Stimulated activated effector memory CD8-positive, alpha-beta T cell treated with anti-CD3 and anti-CD28 coated beads, Interleukin-12 subunit alpha, Interleukin-12 subunit beta, amount 100 ng/mL, for 72 hours (primary cell): ENCODE measurements at regions not wholly inside any gene's neighbourhood (a gene's known extent, or its start where the extent isn't known, plus 50 kb on each side); places are given as distances from the start of the nearest gene placed in this dataset.
"Not testable (repeated sequence)": the region's sequence is repeated elsewhere in the genome, so short reads cannot be mapped to it uniquely, and the experiment has no call there.

Source experiments
- ATAC-seq: fragments of 150-1000 bp; cut with Tn5 transposase; 2 replicates; pipeline ENCODE4 v1.10.0; 2021
- DNase-seq, 2 donors: peaks; one replicate each; pipeline ENCODE4 v3.0.0; 2021 to 2022; ENCODE audit warnings: low spot score in 2 of 2
- H3K27ac Mint-ChIP-seq: one replicate; pipeline ENCODE4 v1.8.0; 2022; ENCODE audit warnings: mild to moderate bottlenecking, mixed read lengths
- H3K36me3 Mint-ChIP-seq: one replicate; pipeline ENCODE4 v1.8.0; 2022; ENCODE audit warnings: mild to moderate bottlenecking, mixed read lengths
- H3K4me1 Mint-ChIP-seq: one replicate; pipeline ENCODE4 v1.8.0; 2022; ENCODE audit warnings: mixed read lengths
- H3K4me3 Mint-ChIP-seq: one replicate; pipeline ENCODE4 v1.8.0; 2022; ENCODE audit warnings: mild to moderate bottlenecking, mixed read lengths
- H3K9me3 Mint-ChIP-seq: one replicate; pipeline ENCODE4 v1.8.0; 2022; ENCODE audit warnings: mixed read lengths

DNA sequence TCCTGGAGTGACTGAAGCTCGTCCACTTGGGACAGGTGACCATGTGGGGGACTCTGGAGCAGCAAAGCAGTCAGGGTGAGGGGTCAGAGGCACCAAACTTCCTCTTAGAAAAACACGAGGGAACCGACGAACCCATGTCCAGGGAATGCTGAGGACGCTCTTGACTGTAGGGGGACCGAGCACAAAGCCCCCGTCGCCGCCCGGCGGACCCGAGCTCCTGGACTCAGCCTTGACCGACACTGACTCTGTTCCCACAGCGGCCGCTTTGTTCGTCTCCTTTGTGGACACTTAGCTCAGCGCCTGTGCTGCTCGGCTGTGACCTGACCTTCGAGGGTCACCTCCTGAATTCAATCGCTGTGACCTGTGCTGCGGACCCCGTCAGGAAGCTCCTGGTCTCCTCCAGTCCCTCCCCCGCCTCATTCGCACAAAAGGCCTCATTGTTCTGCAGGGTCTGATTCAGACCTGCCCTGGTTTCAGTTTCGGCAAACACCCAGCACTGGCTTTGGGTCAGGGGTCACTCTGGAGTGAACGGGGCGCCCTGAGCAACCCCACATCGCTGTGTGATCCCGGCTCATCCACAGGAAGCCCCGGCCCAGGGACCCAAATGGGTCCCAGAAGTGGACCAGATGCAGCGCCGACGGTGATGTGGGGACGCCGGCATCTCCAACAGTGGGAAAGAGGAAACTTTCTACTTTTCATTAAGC, 454.8 kb downstream of the PREX1 start:
- ATAC-seq, H3K4me3 Mint-ChIP-seq, H3K4me1 Mint-ChIP-seq, H3K9me3 Mint-ChIP-seq, DNase-seq, H3K27ac Mint-ChIP-seq, H3K36me3 Mint-ChIP-seq: not testable (repeated sequence)

DNA sequence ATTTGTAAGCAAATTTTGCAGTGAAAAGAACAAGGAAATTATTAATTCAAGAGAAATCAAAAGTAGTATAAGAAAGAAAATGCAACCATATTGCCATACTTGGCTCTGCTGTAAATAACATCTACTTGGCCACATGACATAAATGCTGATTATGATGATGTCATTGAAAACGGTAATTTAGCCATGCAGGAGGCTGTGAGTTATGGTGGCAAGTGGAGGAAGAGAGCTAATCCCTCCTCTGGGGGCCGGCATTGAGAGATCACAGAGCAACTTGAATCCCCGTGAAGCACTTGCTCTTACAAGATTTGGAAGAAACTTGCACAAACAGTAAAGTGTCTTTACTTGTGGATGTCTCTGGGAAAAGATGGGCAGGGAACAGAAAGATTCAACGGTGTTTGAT, 456.6 kb downstream of the PREX1 start:
- Mint-ChIP-seq H3K4me1 (no peaks in the 10 kb centered on the region), H3K4me3 (no peak overlapping the region), H3K36me3 (no peaks in the 10 kb centered on the region), H3K27ac (no peak overlapping the region), H3K9me3 (no peaks in the 10 kb centered on the region)
- ATAC-seq (no peak), DNase-seq (no peak)

DNA sequence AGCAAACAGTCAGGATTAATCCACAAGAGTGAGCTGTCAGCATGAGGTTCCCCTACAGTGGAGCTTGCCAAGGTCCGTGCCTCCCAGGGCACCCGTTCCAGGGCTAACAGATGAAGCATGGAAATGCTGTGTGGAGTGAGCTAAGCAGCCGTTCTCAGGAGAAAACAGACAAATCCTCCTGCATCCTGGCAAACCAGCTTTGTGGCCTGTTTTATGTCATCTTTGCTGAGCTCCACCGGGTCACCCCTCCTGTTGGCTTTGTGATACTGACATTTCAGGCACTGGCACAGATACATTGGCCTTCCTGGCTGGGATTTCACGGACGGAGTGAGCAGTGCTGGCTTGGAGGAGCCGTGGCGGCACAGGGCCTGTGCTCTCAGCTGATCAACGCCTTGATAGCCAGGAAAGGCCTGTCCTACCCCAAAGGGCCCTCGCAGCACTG, 459.2 kb downstream of the PREX1 start:
- not testable (repeated sequence) for H3K4me1 Mint-ChIP-seq, H3K4me3 Mint-ChIP-seq, H3K27ac Mint-ChIP-seq, ATAC-seq, H3K36me3 Mint-ChIP-seq, H3K9me3 Mint-ChIP-seq, DNase-seq

DNA sequence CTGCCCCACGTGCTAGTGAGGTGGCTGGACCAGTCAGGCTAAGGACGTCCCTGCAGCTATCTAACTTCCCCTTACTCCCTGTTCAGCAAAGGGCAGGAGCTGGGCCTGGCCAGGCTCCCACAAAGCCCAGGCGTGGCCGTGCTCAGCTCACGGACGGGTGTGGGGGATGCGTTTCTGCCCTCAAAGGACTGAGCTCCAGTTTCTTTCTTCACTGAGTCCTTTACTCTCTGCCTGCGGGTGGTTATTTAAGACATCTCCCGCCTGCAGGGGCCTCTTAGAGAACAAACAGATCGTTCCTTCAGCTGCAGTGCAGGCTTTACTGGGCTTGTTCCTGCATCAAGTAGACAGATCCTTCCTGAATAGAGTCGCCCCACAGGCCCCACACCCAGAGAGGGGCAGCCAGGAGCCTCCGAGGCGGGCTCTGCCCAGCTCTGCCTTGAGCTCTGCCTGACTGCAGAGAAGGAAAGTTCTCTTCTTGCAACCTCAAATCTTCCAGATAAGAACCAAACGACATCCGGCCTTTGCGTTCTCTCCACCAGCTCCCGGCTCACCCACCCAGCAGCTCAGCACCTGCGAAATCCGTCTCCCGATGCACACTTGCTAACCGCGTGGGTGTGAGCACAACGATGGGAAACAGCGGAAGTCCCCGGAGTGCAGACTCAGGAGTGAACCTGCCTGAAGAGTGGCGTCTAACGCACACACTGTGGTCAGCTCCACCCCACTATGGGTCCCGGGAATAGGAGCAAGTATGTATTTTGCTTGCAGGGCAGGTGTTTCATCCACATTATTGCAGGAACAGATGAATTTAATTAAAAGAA, 460.0 kb downstream of the PREX1 start:
- H3K27ac Mint-ChIP-seq, H3K4me3 Mint-ChIP-seq, H3K9me3 Mint-ChIP-seq, H3K36me3 Mint-ChIP-seq, DNase-seq, H3K4me1 Mint-ChIP-seq: not testable (repeated sequence)
- ATAC-seq = peak; percentile 31

DNA sequence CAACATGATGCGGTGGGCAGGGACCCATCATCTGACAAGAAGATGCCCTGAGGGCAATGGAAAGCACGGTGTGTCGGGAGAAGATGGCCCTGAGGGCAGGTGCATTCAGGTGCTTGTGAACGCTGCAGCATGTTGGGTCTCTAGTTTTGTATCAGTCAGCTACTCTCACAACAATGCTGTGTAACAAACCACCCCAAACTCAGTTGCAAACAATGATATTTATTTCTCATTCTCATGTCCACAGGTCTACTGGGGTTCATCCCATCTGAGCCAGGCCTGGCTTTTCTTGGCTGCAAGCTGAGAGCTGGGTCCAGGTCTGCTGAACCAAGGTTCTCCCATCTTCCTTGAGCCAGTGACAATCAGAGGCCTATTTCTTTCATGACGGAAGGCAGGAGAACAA, 461.6 kb downstream of the PREX1 start:
- Mint-ChIP-seq H3K4me3 (no peak overlapping the region), H3K27ac (no peak overlapping the region), H3K36me3 (no peaks in the 10 kb centered on the region), H3K4me1 (no peaks in the 10 kb centered on the region), H3K9me3 (peaks cover 2% of the 10 kb centered on the region)
- DNase-seq = no peak
- no peak for ATAC-seq

DNA sequence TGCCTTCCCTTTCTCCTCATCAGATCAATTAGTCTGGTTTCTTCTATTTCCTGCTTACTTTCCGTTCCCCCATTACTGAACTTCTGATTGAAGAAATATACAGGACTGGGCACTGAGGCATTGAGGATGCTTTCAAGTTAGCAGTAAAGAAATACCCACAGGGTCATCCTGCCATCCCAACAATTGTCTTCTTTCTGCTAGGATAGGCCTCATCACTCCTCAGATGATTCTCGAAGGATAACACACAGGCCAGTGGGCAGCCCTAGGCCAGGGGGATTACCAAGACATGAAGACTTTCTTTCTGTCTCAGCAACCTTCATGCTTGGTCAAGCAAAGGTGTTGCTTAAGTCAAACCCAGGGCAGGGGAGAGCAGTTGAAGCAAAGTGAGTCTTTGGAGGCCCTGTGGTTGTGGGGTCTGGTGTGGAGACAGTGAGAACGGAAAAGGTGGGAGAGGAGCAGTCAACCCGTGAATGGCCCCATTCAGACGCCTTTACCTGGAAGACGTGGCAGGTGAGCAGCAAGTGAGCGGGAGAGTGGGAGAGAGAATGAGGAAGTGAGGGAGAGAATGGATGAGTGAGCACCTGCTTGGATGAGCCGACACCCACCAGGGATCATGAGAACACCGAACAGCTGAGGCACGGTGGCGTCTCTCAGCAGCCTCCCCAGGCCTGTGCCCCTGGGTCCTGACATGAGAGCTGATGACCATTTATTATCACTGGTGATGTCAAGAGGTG, 462.9 kb downstream of the PREX1 start:
- Mint-ChIP-seq H3K4me1 (no peaks in the 10 kb centered on the region), H3K27ac (no peak overlapping the region), H3K4me3 (no peak overlapping the region), H3K9me3 (peaks cover 2% of the 10 kb centered on the region), H3K36me3 (no peaks in the 10 kb centered on the region)
- DNase-seq = no peak
- peak; percentile 14 for ATAC-seq

DNA sequence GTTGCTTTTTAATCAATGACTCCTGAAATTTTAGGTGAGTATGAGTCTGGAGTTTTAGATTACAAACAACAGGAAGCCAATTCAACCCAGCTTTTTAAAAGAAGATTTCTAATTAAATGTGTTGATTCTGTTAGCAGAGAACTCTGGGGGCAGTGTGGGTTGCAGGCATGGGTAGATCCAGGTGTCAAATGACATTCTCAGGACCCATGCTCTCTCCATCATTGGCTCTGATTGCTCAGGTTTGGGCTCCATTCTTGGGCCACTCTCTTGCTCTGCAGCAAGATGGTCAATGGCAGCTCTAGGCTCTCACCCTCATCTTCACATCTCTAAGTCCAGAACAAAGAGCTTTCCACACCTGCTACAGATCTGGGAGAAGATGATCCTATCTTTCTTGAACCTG, 463.7 kb downstream of the PREX1 start:
- Mint-ChIP-seq H3K36me3 (no peaks in the 10 kb centered on the region), H3K4me1 (no peaks in the 10 kb centered on the region), H3K9me3 (peaks cover 2% of the 10 kb centered on the region), H3K27ac (no peak overlapping the region), H3K4me3 (no peak overlapping the region)
- ATAC-seq (no peak), DNase-seq (no peak)

DNA sequence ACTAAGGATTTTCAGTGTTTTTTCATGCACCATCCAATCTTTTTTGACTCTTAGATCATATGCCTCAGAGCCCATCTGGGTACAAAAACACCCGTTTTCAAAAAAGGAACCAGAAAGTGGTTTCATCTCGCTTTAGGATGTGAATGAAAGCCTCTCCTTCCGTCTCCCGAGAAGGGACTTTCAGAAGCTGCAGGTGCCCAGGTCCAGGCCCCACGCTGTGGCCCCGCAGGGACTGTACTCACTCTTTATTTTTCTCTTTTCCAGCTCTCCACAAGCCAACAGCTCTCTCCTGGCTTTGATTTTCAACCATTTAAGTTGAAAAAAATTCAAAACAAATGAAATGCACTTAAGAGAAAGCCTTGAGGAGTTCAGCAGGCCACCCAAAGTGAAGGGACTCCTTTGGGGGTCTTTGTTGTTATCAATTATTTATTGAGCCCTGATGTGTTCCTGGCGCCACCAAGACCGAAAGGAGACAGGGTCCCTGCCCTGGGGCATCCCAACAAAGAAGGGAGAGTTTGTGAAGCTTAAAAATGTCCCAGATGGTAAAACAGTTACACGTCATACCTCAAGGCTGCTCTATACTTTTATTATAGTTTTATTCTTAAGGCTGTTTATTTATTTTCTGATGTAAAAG, 467.3 kb downstream of the PREX1 start:
- no peaks in the 10 kb centered on the region for H3K9me3 Mint-ChIP-seq
- no peaks in the 10 kb centered on the region for H3K4me1 Mint-ChIP-seq
- no peak for DNase-seq
- ATAC-seq = no peak
- no peak overlapping the region for H3K4me3 Mint-ChIP-seq
- H3K27ac Mint-ChIP-seq = no peak overlapping the region
- H3K36me3 Mint-ChIP-seq = no peaks in the 10 kb centered on the region

DNA sequence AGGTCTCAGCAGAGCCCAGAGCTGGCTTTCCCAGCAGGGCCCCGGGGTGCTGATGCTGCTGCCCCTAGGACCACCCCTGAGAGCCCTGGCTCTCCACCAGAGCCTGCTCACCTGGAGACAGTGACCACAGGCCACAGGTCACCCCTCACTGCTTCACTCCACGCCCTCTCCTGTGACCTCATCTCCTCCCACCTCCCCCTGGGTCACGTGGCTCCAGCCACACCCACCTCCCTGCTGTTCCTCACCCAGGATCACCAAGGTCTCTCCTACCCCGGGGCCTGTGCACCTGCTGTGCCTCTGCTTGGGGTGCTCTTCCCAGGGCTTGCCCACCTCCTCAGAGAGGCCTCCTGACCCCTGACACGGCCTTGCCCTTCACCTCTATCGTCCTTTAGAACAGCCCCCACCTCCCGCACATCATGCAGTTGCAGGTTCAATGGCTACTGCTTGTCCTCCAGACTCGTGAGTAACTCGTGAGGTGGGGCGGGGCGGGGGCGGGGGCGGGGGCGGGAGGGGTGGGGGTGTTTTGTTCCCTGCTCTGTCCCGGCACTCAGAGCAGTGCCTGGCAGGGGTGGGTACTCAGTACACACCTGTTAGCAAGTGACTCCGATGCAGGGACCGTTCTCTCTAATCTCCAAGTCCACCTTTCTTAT, 468.0 kb downstream of the PREX1 start:
- Mint-ChIP-seq H3K9me3 (no peaks in the 10 kb centered on the region), H3K4me1 (no peaks in the 10 kb centered on the region), H3K36me3 (no peaks in the 10 kb centered on the region), H3K4me3 (no peak overlapping the region), H3K27ac (no peak overlapping the region)
- DNase-seq = no peak
- ATAC-seq = peak; percentile 35

DNA sequence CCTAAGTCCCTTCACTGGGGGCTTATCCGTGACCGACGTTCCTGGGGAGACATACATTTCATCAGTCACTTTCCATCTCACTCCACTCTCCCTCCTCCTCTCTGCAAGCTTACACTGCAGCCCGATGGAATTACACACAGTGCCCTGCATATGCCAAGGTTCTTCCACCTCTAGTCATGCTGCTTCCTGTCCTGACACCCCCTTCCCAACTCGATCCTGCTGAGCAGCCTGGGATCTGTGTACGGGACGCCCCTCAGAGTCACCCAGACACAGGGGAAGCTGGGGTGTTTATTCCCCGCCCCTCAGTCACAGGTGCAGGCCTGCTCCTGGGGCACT, 468.8 kb downstream of the PREX1 start:
- not testable (repeated sequence) for H3K4me3 Mint-ChIP-seq, H3K36me3 Mint-ChIP-seq, H3K9me3 Mint-ChIP-seq, H3K4me1 Mint-ChIP-seq, DNase-seq, ATAC-seq, H3K27ac Mint-ChIP-seq

DNA sequence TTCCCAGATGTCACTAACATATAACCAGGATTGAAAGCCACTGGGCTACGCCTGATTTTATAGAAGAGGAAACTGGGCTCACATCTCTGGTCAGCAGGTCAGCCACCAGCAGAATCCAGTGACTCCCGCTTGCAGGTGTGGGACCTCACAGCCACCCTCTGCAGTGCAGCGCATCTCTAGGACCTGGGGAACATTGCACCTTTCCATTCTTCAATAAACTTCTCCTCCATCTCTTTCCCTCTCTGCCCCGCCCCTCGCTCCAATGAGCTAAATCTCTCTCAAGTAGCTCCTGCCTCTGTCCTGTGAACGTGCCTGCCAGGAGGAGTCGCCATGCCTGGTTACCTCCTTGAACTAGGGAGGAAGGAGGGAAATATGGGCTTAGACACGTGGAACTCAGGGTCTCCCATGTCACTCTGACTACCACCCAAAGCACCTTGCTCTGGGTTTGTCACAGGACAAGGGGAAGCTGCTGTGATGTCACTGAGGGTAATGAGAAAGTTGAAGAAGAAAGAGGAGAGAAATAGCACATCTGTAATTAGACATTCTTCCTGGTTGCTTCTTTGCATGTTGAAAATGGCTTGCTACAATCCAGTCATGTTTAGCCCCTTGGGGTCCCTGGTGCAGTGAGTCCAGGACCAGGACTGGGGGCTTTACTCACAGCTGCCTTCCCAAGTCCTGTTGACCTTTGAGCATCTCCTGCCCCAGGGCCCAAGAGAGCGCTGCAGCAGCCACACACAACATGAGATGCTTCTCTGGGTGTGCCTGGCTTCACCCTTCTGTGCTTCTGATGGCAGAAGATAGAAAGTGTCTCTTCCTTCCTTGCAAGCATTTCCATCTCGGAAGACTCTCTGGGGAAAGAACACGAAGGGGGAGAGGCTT, 469.4 kb downstream of the PREX1 start:
- DNase-seq (no peak), ATAC-seq (no peak)
- H3K36me3 Mint-ChIP-seq = no peaks in the 10 kb centered on the region
- no peaks in the 10 kb centered on the region for H3K4me1 Mint-ChIP-seq
- no peak overlapping the region for H3K4me3 Mint-ChIP-seq
- H3K9me3 Mint-ChIP-seq = no peaks in the 10 kb centered on the region
- no peak overlapping the region for H3K27ac Mint-ChIP-seq

DNA sequence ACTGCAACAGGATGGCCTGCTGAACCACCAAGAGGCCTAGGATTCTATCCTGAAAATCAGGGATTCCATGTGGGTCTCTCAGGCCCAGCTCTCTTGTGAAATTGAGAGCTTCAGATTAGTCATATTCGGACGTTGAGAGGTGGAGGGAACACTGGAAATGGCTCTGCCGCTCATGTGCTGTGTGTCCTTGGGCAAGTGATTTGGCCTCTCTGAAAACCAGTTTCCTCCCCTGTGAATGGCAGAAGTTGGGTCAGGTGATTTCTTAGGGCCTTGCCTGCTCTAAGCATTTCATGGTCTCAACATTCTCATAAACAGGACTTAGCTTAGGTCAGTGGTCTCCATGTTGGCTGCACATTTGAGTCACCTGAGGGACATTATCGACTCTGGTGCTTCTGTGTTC, 470.1 kb downstream of the PREX1 start:
- DNase-seq (no peak), ATAC-seq (no peak)
- Mint-ChIP-seq H3K27ac (no peak overlapping the region), H3K4me1 (no peaks in the 10 kb centered on the region), H3K4me3 (no peak overlapping the region), H3K9me3 (no peaks in the 10 kb centered on the region), H3K36me3 (no peaks in the 10 kb centered on the region)

DNA sequence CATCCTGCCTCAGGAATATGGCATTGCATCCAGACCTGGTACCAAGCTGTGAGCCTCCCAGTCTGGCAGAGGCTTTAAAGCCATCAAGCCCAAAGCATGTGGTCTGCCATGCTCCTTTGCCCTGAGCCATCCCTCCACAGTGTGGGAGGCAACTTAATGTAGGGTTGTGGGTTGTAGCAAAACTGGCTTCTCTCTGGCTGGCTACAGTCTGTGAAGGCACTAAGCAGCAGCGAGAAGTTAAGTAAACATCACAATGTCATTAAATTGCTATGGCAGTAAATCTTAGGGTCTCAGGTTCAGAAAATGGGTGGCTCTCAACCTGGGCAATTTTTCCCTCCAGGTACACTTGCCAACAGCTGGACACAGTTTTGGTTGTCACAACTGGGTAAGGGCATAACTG, 472.9 kb downstream of the PREX1 start:
- DNase-seq (no peak), ATAC-seq (no peak)
- H3K4me3 Mint-ChIP-seq = no peak overlapping the region
- H3K27ac Mint-ChIP-seq = no peak overlapping the region
- H3K9me3 Mint-ChIP-seq = no peaks in the 10 kb centered on the region
- H3K36me3 Mint-ChIP-seq = no peaks in the 10 kb centered on the region
- H3K4me1 Mint-ChIP-seq = no peaks in the 10 kb centered on the region

DNA sequence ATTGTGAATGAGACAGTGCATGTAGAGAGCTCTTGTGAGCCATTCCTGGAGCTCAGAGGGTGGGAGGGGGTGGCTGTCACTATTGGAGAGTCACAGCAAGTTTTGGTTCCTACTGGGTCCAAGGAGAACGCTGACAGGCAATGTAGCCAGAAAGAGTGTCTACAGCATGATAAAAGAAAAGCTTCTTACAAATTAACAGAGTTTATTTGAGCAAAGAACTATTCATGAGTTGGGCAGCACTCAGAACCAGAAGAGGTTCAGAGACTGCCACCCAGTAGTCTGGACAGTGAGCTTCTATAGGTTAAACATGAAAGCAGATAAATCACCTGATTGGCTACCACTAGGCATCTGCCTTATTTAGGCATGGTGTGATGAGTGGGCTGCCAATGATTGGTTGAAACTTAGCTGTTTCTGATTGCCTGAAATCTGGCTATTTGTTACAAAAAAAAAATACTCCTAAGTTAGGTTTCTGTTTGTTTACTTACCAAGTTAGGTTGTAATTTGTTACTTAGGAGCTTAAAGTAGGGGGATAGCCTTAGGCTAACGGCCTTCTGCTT, 473.4 kb downstream of the PREX1 start:
- no peaks in the 10 kb centered on the region for H3K9me3 Mint-ChIP-seq
- no peaks in the 10 kb centered on the region for H3K4me1 Mint-ChIP-seq
- H3K4me3 Mint-ChIP-seq = no peak overlapping the region
- DNase-seq (no peak), ATAC-seq (no peak)
- no peaks in the 10 kb centered on the region for H3K36me3 Mint-ChIP-seq
- H3K27ac Mint-ChIP-seq = no peak overlapping the region
